GM23248 (cell line): ENCODE measurements at regions not wholly inside any gene's neighbourhood (a gene's known extent, or its start where the extent isn't known, plus 50 kb on each side); places are given as distances from the start of the nearest gene placed in this dataset.

Experiments used
- DNase-seq: peaks from one replicate; pipeline ENCODE4 v3.0.0-alpha.2; 2015
- H2AFZ ChIP-seq: fragments of 200-600 bp; sonication (generic); 2 replicates; pipeline ENCODE4 v1.6.1; 2016; ENCODE audit warnings: antibody characterized with exemption
- H3F3A ChIP-seq: fragments of 200-600 bp; sonication (generic); 2 replicates; pipeline ENCODE4 v1.6.1; 2016; ENCODE audit warnings: mild to moderate bottlenecking, antibody characterized with exemption, mixed run types; ENCODE audit not compliant: insufficient read depth
- H3K27ac ChIP-seq: fragments of 200-600 bp; sonication (generic); 2 replicates; pipeline ENCODE4 v1.5.1; 2016; ENCODE audit warnings: mild to moderate bottlenecking
- H3K27me3 ChIP-seq: fragments of 200-600 bp; sonication (generic); replicated peaks from 2 replicates; pipeline ENCODE4 v1.6.1; 2016; ENCODE audit warnings: mild to moderate bottlenecking; ENCODE audit not compliant: insufficient read depth
- H3K36me3 ChIP-seq: fragments of 200-600 bp; sonication (generic); 2 replicates; pipeline ENCODE4 v1.6.1; 2016; ENCODE audit warnings: low read depth, mild to moderate bottlenecking
- H3K4me1 ChIP-seq: fragments of 200-600 bp; sonication (generic); 2 replicates; pipeline ENCODE4 v1.6.1; 2016; ENCODE audit warnings: mild to moderate bottlenecking; ENCODE audit not compliant: insufficient read depth
- H3K4me2 ChIP-seq: fragments of 200-600 bp; sonication (generic); one replicate; pipeline ENCODE4 v1.6.1; 2016; ENCODE audit warnings: mild to moderate bottlenecking; ENCODE audit not compliant: unreplicated experiment
- H3K4me3 ChIP-seq: fragments of 200-600 bp; sonication (generic); 2 replicates; pipeline ENCODE4 v1.5.1; 2016; ENCODE audit warnings: mild to moderate bottlenecking
- H3K79me2 ChIP-seq: fragments of 200-600 bp; sonication (generic); 2 replicates; pipeline ENCODE4 v1.6.1; 2016; ENCODE audit warnings: mild to moderate bottlenecking; ENCODE audit not compliant: insufficient read depth
- H3K9ac ChIP-seq: fragments of 200-600 bp; sonication (generic); 2 replicates; pipeline ENCODE4 v1.6.1; 2016; ENCODE audit warnings: mild to moderate bottlenecking
- H3K9me2 ChIP-seq: fragments of 200-600 bp; sonication (generic); 2 replicates; pipeline ENCODE4 v1.6.1; 2016; ENCODE audit warnings: mixed run types, mild to moderate bottlenecking, moderate library complexity; ENCODE audit not compliant: insufficient read depth
- H3K9me3 ChIP-seq: fragments of 200-600 bp; sonication (generic); one replicate; pipeline ENCODE4 v1.6.1; 2017; ENCODE audit warnings: low read depth
- H4K20me1 ChIP-seq: fragments of 200-600 bp; sonication (generic); 2 replicates; pipeline ENCODE4 v1.6.0; 2016; ENCODE audit not compliant: insufficient read depth
- EZH2 ChIP-seq: fragments of 200-600 bp; sonication (generic); IDR thresholded peaks from 2 replicates; pipeline ENCODE4 v1.6.1; 2018; ENCODE audit warnings: antibody characterized with exemption, mild to moderate bottlenecking; ENCODE audit not compliant: insufficient read depth, poor library complexity, severe bottlenecking
- EZH2phosphoT487 ChIP-seq: fragments of 200-600 bp; sonication (generic); IDR thresholded peaks from 2 replicates; pipeline ENCODE4 v1.6.1; 2018; ENCODE audit warnings: antibody characterized with exemption, moderate library complexity, mild to moderate bottlenecking, low read depth; ENCODE audit not compliant: insufficient read depth
- WGBS, 2 experiments: methylation state at CpG; one replicate each; pipeline ENCODE4 v1.1.6; 2015 to 2017; ENCODE audit warnings: low lambda C conversion rate in 2 of 2, low coverage in 1 of 2; ENCODE audit errors: missing lambda C conversion rate in 2 of 2; 5-methylcytosine and 5-hydroxymethylcytosine counted together
- in situ Hi-C: fragments of 300-500 bp; cut with MboI; formaldehyde crosslinking; loops from 2 replicates; pipeline ENCODE4 v1.15.0; 2020

GRCh38 chr12:19783547-19784444 lies 344.5 kb downstream of the AEBP2 start:
- Histone ChIP-seq H4K20me1 (no peaks in the 10 kb centered on the region), H3K4me2 (no peak overlapping the region), H3K4me1 (peaks cover 3% of the 10 kb centered on the region), H3K9ac (no peak overlapping the region), H3K4me3 (no peak overlapping the region), H3K9me3 (no peaks in the 10 kb centered on the region), H3K27ac (no peak overlapping the region), H3K36me3 (no peaks in the 10 kb centered on the region), H2AFZ (no peak overlapping the region), H3K27me3 (no peaks in the 10 kb centered on the region), H3K9me2 (no peaks in the 10 kb centered on the region), H3F3A (peaks cover 2% of the 10 kb centered on the region; the same call in 1 of the 2 replicates), H3K79me2 (no peaks in the 10 kb centered on the region)
- WGBS, 2 experiments = 73 to 81% methylated on average over 24 to 29 of the region's 29 CpGs
- DNase-seq = no peak
- TF ChIP-seq EZH2 (no peak), EZH2phosphoT487 (no peak)
- in situ Hi-C loops = no loop called here

- DNase-seq = no peak
- H3K9me2 ChIP-seq = no peaks in the 10 kb centered on the region
- no peaks in the 10 kb centered on the region for H3K79me2 ChIP-seq
- H3K36me3 ChIP-seq = no peaks in the 10 kb centered on the region
- H3K4me3 ChIP-seq = no peak overlapping the region
- no peak for TF ChIP-seq EZH2phosphoT487
- no peak for TF ChIP-seq EZH2
- no peaks in the 10 kb centered on the region for H4K20me1 ChIP-seq
- H3K4me1 ChIP-seq = no peaks in the 10 kb centered on the region
- in situ Hi-C loops = no loop called here
- H3K9ac ChIP-seq = no peak overlapping the region
- no peak overlapping the region for H3K4me2 ChIP-seq
- H3K27ac ChIP-seq = no peak overlapping the region
- no peaks in the 10 kb centered on the region for H3K27me3 ChIP-seq
- no peaks in the 10 kb centered on the region for H3F3A ChIP-seq
- no peaks in the 10 kb centered on the region for H3K9me3 ChIP-seq
- H2AFZ ChIP-seq = no peak overlapping the region
Observed at GRCh38 chr12:19792028-19792427, 352.7 kb downstream of the AEBP2 start.

- H3K27ac ChIP-seq = no peak overlapping the region
- H3K9ac ChIP-seq = no peak overlapping the region
- no peaks in the 10 kb centered on the region for H3K36me3 ChIP-seq
- H3K4me2 ChIP-seq = no peak overlapping the region
- H3F3A ChIP-seq = no peaks in the 10 kb centered on the region
- H3K9me3 ChIP-seq = no peaks in the 10 kb centered on the region
- H3K27me3 ChIP-seq = no peaks in the 10 kb centered on the region
- no peak for DNase-seq
- in situ Hi-C loops = no loop called here
- H2AFZ ChIP-seq = no peak overlapping the region
- WGBS, 2 experiments = 87 to 95% methylated on average over 1 of the region's 1 CpG
- H3K4me3 ChIP-seq = no peak overlapping the region
- H4K20me1 ChIP-seq = no peaks in the 10 kb centered on the region
- H3K4me1 ChIP-seq = no peaks in the 10 kb centered on the region
- H3K79me2 ChIP-seq = no peaks in the 10 kb centered on the region
- H3K9me2 ChIP-seq = no peaks in the 10 kb centered on the region
- TF ChIP-seq EZH2phosphoT487 (no peak), EZH2 (no peak)
Observed at GRCh38 chr12:19794116-19794515, 354.8 kb downstream of the AEBP2 start.

- no peak overlapping the region for H2AFZ ChIP-seq
- DNase-seq = peak; percentile 31
- H3K27ac ChIP-seq = no peak overlapping the region
- no peaks in the 10 kb centered on the region for H3K4me1 ChIP-seq
- H3K4me3 ChIP-seq = no peak overlapping the region
- no peaks in the 10 kb centered on the region for H3K79me2 ChIP-seq
- no peaks in the 10 kb centered on the region for H3F3A ChIP-seq
- no peaks in the 10 kb centered on the region for H3K36me3 ChIP-seq
- H3K27me3 ChIP-seq = no peaks in the 10 kb centered on the region
- no peak overlapping the region for H3K4me2 ChIP-seq
- no peaks in the 10 kb centered on the region for H3K9me3 ChIP-seq
- H4K20me1 ChIP-seq = no peaks in the 10 kb centered on the region
- 60 to 72% methylated on average over 7 of the region's 7 CpGs for WGBS, 2 experiments
- TF ChIP-seq EZH2 (no peak), EZH2phosphoT487 (no peak)
- in situ Hi-C loops = no loop called here
- H3K9ac ChIP-seq = no peak overlapping the region
- no peaks in the 10 kb centered on the region for H3K9me2 ChIP-seq
Observed at GRCh38 chr12:19799216-19799615, 359.9 kb downstream of the AEBP2 start.
